ENCODE measurements at regions not wholly inside any gene's neighbourhood (a gene's known extent, or its start where the extent isn't known, plus 50 kb on each side); places are given as distances from the start of the nearest gene placed in this dataset.

- Mint-ChIP-seq H3K9me3 (ENCODE audit: low read depth, unreplicated experiment) (peaks cover 3% of the 10 kb centered on the region), H3K27me3 (ENCODE audit: unreplicated experiment) (peaks cover 23% of the 10 kb centered on the region), H3K4me3 (ENCODE audit: low read depth, unreplicated experiment) (no peak overlapping the region), H3K4me1 (ENCODE audit: low read depth, unreplicated experiment) (peaks cover 18% of the 10 kb centered on the region), H3K36me3 (ENCODE audit: insufficient read depth, unreplicated experiment) (no peaks in the 10 kb centered on the region), H3K27ac (ENCODE audit: unreplicated experiment) (no peak overlapping the region)
- CTCF ChIA-PET = no interaction called here
- intact Hi-C loops (cut with micrococcal nuclease; ENCODE audit: unreplicated experiment) = loop anchor here (10.0 kb wide), 1 partner anchor 133 kb away; no protein-coding TSS in a partner anchor
- BruUV-seq (replicated peaks) = no TSS peak
- DNase-seq = no peak
- no peak for TF ChIP-seq CTCF (IDR thresholded peaks at IDR 0.05; ENCODE audit: unreplicated experiment)
Measured at GRCh38 chr1:181327796-181328195, 155.5 kb upstream of the CACNA1E start.

DNA sequence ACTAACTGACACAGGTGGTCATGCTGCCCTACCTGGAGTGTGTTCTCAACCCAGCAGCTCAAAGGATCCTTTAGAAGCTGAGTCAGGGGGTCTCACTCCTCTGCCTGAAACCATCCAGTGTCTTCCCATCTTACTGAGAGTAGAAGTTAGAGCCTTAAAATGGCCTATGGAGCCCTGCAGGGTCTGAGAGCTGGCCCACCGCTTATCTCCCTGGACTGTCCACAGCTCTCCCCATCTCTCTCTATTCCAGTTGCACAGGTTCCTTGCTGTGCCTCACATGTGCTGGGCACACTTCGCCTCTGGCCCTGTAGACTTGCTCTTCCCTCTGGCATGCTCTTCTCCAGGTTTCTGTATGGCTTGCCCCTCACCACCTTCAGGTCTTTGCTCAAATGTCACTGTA lies 148.6 kb upstream of the CACNA1E start:
- Mint-ChIP-seq H3K27me3 (ENCODE audit: unreplicated experiment) (peaks cover 5% of the 10 kb centered on the region), H3K4me1 (ENCODE audit: low read depth, unreplicated experiment) (no peaks in the 10 kb centered on the region), H3K9me3 (ENCODE audit: low read depth, unreplicated experiment) (peaks cover 4% of the 10 kb centered on the region), H3K36me3 (ENCODE audit: insufficient read depth, unreplicated experiment) (no peaks in the 10 kb centered on the region), H3K27ac (ENCODE audit: unreplicated experiment) (no peak overlapping the region), H3K4me3 (ENCODE audit: low read depth, unreplicated experiment) (no peak overlapping the region)
- intact Hi-C loops (cut with micrococcal nuclease; ENCODE audit: unreplicated experiment) = no loop called here
- CTCF ChIA-PET = no interaction called here
- no peak for DNase-seq
- BruUV-seq (replicated peaks) = no TSS peak
- no peak for TF ChIP-seq CTCF (IDR thresholded peaks at IDR 0.05; ENCODE audit: unreplicated experiment)

DNA sequence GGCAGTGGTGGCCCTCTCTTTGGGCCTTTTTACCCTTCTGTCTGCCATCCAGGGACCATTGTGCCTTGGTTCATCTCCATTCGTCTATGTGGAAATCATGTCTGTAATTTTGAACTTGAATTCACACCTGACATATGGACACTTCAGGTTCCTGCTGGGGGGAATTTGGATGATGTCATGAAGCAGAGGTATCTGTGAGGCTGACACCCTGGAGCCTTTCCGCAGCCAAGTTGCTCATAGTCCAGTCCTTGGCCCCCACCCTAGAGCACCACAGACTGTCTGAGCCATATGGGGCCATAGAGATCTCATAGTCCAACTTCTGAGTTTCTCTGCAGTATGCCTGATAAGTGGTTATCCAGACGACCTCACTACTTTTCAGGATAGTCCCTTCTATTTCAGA lies 147.7 kb upstream of the CACNA1E start:
- Mint-ChIP-seq H3K9me3 (ENCODE audit: low read depth, unreplicated experiment) (peaks cover 4% of the 10 kb centered on the region), H3K27me3 (ENCODE audit: unreplicated experiment) (no peaks in the 10 kb centered on the region), H3K4me1 (ENCODE audit: low read depth, unreplicated experiment) (no peaks in the 10 kb centered on the region), H3K27ac (ENCODE audit: unreplicated experiment) (no peak overlapping the region), H3K36me3 (ENCODE audit: insufficient read depth, unreplicated experiment) (no peaks in the 10 kb centered on the region), H3K4me3 (ENCODE audit: low read depth, unreplicated experiment) (no peak overlapping the region)
- CTCF ChIA-PET = no interaction called here
- no peak for DNase-seq
- no TSS peak for BruUV-seq (replicated peaks)
- no peak for TF ChIP-seq CTCF (IDR thresholded peaks at IDR 0.05; ENCODE audit: unreplicated experiment)
- intact Hi-C loops (cut with micrococcal nuclease; ENCODE audit: unreplicated experiment) = no loop called here

- TF ChIP-seq CTCF (IDR thresholded peaks at IDR 0.05; ENCODE audit: unreplicated experiment) = no peak
- peaks cover 4% of the 10 kb centered on the region for H3K9me3 Mint-ChIP-seq (ENCODE audit: low read depth, unreplicated experiment)
- intact Hi-C loops (cut with micrococcal nuclease; ENCODE audit: unreplicated experiment) = no loop called here
- no TSS peak for BruUV-seq (replicated peaks)
- H3K4me1 Mint-ChIP-seq (ENCODE audit: low read depth, unreplicated experiment) = no peaks in the 10 kb centered on the region
- CTCF ChIA-PET = no interaction called here
- DNase-seq = no peak
- H3K4me3 Mint-ChIP-seq (ENCODE audit: low read depth, unreplicated experiment) = no peak overlapping the region
- no peak overlapping the region for H3K27ac Mint-ChIP-seq (ENCODE audit: unreplicated experiment)
- H3K27me3 Mint-ChIP-seq (ENCODE audit: unreplicated experiment) = peaks cover 49% of the 10 kb centered on the region
- H3K36me3 Mint-ChIP-seq (ENCODE audit: insufficient read depth, unreplicated experiment) = no peaks in the 10 kb centered on the region
Measured at GRCh38 chr1:181341026-181341632, 142.2 kb upstream of the CACNA1E start.
